Retinal pigment epithelial cell (primary cell): ENCODE measurements at regions not wholly inside any gene's neighbourhood (a gene's known extent, or its start where the extent isn't known, plus 50 kb on each side); places are given as distances from the start of the nearest gene placed in this dataset.

ENCODE experiments used
- DNase-seq: peaks from one replicate; pipeline ENCODE4 v3.0.0-alpha.2; 2010; ENCODE audit warnings: low read depth
- H3K4me3 ChIP-seq: 2 replicates; pipeline ENCODE4 v1.5.1; 2011; ENCODE audit warnings: mild to moderate bottlenecking, low read length, control low read depth, moderate library complexity
- TF ChIP-seq, protein P1 (sequence below): conservative IDR thresholded peaks from 2 replicates; pipeline ENCODE4 v1.5.1; 2011; ENCODE audit warnings: low read depth, low read length, control low read depth, inconsistent platforms

GRCh38 chrX:36508042-36508441 lies 500.1 kb upstream of the FAM47C start:
- DNase-seq: no peak
- H3K4me3 ChIP-seq: no peak overlapping the region
- TF ChIP-seq, protein P1, sequence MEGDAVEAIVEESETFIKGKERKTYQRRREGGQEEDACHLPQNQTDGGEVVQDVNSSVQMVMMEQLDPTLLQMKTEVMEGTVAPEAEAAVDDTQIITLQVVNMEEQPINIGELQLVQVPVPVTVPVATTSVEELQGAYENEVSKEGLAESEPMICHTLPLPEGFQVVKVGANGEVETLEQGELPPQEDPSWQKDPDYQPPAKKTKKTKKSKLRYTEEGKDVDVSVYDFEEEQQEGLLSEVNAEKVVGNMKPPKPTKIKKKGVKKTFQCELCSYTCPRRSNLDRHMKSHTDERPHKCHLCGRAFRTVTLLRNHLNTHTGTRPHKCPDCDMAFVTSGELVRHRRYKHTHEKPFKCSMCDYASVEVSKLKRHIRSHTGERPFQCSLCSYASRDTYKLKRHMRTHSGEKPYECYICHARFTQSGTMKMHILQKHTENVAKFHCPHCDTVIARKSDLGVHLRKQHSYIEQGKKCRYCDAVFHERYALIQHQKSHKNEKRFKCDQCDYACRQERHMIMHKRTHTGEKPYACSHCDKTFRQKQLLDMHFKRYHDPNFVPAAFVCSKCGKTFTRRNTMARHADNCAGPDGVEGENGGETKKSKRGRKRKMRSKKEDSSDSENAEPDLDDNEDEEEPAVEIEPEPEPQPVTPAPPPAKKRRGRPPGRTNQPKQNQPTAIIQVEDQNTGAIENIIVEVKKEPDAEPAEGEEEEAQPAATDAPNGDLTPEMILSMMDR: no peak

DNA sequence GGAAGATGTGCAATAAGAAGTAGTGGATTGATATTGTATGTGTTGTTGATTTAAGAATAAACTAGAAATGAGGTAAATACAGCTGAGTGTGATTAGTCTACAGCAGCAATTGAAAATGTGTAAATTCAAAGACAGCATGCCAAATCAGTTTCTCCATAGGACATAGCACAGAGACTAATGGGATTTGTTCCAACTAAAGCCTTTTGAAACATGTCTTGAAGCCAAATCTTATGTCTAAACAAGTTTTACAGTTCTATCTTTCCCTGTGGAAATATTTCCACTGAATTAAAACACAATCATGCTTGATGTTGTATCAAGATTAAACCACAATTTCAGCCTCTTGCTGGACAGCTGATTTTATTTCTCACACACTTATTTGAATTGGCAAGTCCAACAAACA lies 497.4 kb upstream of the FAM47C start:
- DNase-seq: no peak
- TF ChIP-seq, protein P1: no peak
- H3K4me3 ChIP-seq: no peak overlapping the region

DNA sequence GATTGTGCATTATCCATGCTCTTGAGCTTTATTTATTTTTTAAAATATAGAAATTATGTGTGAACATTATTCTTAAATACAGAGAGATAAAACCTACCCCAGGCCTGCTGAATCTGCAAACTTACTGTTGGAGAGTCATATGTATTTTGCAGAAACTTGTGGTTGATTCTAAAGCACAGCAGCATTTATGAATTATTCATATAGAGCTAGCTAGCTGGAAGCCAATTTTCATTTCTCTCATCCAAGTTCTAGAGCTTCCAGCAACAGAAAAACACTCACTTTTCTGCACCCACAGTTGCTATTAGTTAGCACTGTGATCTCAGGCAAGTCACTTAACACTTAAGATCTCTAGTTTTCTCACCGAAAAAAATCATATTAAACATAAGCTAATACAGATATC lies 479.5 kb upstream of the FAM47C start:
- DNase-seq: no peak
- TF ChIP-seq, protein P1: no peak
- H3K4me3 ChIP-seq: no peak overlapping the region

GRCh38 chrX:36534900-36535299 lies 473.3 kb upstream of the FAM47C start:
- DNase-seq: no peak
- H3K4me3 ChIP-seq: no peak overlapping the region
- TF ChIP-seq, protein P1: no peak

DNA sequence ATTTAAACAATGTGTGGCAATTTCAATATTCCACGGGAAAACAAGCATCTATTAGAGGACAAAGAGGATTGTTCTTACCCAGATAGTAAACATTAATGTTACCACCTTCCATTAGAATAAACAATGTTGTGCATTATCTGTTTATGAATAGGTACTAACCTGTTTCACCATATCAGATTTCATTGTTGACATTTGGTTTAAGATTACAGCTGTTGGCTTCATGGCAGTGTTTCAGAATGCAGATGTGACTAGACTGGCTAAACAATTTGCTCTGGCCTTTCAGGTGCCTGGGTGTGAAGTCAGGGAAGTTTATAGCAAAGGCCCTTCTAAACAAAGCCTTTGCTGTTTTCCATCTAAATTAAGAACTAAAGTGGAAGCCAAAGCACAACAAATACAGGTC lies 464.7 kb upstream of the FAM47C start:
- TF ChIP-seq, protein P1: no peak
- H3K4me3 ChIP-seq: no peak overlapping the region
- no peak for DNase-seq

DNA sequence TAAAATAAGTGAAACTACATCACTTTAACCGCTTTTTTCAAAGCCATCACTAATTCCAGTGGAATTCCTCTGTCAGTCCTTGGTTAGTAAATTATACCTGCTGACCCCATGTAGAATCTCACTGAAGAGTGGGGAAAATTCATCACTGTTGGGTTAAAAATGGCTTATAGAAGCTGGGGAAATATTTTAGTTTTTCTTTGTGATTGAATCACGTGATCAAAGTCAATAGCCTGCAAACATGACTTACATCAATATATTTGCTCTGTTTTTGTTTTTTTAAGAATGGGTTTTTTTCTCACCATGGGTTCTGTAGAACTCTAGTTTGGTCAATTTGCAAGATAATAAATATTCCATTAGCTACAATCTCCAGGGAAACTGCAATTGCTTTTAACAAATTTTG lies 445.2 kb upstream of the FAM47C start:
- no peak for DNase-seq
- TF ChIP-seq, protein P1: no peak
- no peak overlapping the region for H3K4me3 ChIP-seq

GRCh38 chrX:36568946-36569345 lies 439.2 kb upstream of the FAM47C start:
- TF ChIP-seq, protein P1: no peak

More at GRCh38 chrX:36568946-36569345, 439.2 kb upstream of the FAM47C start:
- DNase-seq: no peak
- H3K4me3 ChIP-seq: no peak overlapping the region
